COR-L47 (cell line): ENCODE measurements at regions not wholly inside any gene's neighbourhood (a gene's known extent, or its start where the extent isn't known, plus 50 kb on each side); places are given as distances from the start of the nearest gene placed in this dataset.

Experiments
- DNase-seq: peaks from one replicate; lab custom pipeline; 2025; lab: John Stamatoyannopoulos, UW

DNA sequence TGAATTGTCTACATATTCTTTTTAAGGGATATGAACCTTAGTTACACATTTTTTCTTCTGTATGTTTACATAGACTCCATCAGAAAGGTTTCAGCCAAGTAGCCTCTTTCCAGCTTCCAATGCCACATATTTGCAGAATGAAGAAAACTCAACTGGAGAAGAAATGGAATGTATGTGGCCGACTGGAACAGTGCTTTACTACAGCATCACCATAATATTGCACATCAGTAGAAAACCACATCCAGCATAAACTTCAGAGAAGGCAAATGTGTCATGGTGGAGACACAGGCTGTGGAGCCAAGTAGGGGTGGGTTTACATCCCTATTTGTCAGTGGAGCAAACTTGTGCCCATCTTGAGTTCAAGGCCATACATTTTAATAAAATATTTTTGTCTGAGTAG lies 204.8 kb upstream of the LDB2 start:
- no peak for DNase-seq

DNA sequence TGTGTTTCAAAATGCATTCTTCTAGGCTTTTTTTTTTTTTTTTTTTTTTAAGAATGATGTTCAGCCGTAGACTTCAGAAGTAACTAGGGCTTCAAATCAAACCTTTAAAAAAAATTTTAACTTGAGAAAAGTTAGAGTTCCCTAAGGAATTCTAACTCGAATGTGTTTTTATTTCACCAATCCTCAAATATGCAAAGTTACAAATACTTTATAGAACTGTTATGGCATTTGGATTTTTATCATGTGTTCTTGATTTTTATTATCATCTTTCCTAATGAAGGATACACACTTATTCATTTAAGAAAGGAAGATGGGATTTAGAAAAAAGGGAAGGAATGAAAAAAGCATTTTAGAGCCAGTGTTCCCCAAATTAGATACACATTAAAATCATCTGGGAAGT lies 200.6 kb upstream of the LDB2 start:
- DNase-seq: no peak

DNA sequence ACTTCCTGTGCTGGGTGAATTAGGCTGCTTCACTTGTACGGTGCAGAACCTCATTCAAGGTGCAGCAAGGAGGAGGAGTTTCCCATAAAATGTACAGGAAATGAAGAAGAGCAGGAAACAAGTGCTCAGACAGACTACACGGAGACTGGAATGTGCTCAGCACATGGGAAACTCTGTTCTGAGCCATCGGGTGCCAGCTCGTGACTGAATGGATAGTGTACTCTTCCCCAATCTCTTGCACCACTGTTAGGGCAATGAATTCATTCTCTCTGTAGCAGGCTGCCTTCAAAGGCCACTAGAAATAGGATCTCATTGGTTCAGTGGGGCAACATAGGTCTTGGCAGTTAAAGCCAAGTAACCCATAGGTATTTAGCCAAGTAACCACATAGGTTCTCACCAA lies 200.0 kb upstream of the LDB2 start:
- DNase-seq: no peak

DNA sequence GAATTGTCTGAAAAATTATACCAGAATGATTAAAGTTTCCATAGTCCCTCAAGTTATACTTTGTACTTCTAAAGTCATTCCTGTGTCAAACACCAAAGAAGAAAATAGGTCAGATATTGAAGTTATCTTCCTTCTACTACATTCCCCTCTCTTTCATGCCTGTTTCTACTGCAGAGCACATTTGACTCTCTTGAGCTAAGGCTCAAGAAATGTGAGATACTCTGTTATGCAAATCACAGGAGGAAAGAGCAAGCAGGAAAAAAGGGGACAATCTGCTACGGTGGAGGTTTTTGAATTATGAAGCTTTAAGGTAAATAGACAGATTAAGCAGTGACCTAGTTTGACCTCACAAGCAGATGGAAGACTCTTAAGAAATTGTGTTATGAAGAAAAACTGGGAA lies 198.9 kb upstream of the LDB2 start:
- no peak for DNase-seq

DNA sequence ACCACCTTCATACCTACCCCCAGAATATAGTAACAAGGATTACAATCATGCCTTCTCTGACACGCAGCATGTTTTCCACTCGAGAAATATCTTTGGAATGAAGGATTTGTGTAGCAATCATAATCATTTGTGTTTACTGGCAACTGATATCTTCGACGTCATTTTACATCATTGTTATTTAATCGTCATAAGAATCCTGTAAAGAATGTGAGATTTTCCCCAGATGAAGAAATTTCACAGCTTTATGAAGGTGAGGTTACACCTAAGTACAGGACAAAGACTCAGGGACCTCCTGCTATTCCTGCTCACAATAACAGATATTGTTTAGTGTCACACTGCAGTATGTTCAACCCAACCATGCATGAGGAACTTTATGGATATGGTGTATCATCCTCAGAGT lies 198.2 kb upstream of the LDB2 start:
- no peak for DNase-seq

DNA sequence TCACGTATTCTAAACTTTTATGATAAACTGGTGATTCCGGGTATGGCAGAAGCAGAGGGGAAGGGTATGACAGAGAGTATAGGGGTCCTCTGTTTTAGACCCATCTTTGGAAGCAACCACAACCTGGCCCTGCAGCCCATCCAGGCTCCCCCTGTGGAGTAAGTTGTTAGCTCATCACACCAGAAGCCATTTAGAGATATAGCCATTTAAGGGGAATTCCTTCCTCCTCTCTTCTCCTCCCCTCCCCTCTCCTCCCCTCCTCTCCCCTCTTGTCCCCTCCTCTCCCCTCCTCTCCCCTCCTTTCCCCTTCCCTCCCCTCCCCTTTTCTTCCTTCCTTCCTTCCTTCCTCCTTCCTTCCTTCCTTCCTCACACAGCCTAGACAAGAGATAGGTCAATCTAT lies 197.3 kb upstream of the LDB2 start:
- DNase-seq: no peak

DNA sequence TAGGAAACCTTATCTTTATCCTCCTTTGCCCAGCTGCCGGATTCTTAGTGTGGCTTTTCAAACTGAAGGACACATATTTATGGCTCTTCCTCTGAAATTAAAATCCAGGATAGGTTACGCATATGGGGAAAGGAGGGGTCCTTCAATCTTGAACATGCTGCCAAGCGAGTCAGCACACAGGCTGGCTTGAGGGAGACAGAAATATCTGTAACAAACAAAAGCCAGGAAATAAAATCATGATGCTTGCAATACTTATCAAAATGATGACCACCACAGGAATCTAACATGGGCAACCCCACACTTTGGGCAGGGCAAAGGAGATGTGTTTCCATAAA lies 196.4 kb upstream of the LDB2 start:
- no peak for DNase-seq

DNA sequence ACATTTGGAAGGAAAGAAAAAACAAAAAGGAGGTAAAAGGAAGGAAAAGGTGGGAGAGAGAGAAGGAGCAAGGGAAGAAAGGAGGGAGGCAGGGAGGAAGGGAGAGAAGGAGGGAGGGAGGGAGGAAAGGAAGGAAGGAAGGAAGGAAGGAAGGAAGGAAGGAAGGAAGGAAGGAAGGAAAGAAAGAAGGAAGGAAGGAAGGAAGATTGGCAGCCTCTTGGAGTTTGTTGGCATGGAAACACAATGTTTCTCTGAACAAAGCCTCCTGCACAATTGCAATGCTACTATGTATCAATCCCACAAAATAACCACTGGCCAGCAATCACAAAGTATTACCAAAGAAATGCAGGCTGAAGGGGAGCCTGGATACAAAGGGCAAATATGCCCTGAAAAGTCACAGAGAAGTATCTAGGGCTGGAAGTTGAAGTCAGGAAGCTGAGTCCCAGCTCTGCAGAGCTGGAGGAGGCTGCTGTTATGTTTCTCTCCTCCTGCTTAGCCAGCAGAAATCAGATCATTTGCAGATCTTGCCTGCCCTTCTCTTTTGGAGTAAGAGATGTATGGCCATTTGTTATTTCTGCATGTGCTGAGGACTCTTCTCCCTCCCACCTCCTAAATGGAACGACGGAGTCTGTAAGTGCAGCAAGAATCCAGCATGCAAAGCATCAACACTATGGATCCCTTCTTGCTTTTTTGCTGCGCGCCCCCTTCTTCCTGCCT lies 195.9 kb upstream of the LDB2 start:
- no peak for DNase-seq

DNA sequence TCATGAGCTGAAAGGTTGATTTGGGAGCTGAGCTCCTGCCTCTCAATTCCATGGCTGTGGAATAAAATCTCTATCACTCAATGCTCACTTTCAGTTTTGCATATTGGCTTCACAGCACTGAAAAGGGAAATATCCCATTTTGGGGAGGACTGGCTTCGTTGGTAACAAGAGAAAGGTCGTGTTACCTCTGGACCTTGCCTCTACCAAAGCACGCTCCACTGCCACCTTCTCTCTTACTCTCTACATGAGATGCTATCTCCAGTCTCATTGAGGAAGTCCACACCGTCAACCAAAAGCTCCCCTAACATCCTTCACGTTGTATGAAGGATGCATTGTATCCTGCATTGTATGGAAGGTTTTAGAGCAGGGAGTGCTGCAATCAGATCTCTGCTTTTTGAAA lies 195.0 kb upstream of the LDB2 start:
- DNase-seq: no peak

DNA sequence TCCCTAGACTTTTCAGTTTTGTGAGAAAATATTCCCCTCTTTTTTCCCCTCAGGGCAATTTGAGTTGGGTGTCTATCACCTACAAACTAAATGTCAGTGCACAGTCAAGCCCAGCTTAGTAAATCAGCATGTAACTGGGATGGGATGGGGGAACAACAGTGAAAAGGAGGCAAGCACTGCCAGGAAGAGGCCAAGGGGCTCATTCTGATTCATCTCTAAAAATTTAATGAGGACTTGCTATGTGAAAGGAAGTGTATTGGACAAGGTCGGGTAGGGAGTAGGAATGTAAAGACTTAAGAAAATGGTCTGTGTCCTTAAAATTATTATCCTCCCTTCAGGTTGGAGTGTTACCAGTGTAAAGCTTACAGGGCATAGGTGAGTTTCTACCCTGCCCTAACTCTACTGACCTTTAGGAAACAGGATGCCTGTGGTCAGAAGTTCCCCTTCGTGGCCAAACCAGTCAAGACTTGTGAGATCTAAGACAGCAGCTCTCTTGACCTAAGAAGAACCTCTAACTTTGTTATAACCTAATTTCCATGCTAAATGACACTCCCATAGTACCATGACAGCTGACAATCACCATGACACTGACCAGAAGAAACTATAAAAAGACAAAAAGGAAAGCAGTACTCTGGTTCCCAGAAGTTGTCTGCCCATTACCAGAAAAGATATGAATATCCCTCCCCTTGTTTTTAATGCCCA lies 194.4 kb upstream of the LDB2 start:
- no peak for DNase-seq

DNA sequence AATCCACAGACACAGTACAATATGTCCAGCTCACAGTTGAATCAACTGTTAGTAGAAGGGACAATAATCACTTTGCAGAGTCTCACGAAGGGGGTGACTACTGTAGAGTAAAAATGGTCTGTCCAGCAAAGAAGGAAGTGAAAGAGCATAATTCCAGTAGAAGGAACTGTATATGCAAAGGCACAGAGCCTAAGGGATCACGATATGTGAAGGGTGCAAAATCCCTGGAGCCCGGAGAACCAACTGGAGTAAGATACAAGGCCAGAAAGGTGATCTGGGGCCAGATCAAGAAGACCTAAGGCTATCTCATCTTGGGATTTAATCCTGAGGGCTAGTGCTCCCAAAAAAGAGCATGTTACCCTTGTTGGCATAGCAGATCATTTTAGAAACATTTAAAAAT lies 192.7 kb upstream of the LDB2 start:
- no peak for DNase-seq

DNA sequence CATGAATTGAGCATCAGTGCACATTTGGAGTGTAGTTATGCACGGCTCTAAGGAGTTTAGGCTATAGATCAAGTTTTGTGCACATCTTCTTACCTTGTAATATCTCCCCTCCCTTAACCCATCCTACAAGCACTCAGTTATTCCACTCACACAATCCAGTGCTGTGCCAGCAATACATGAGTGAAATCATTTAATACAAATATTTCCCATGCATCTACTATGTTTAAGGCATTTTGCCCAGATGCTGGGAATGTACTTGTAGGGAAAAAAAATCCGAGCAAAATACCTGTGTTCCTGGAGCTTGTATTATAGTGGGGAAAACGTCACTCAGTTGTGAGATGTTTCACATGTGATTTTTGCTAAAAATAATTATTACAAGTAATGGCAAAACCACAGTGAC lies 191.6 kb upstream of the LDB2 start:
- no peak for DNase-seq

DNA sequence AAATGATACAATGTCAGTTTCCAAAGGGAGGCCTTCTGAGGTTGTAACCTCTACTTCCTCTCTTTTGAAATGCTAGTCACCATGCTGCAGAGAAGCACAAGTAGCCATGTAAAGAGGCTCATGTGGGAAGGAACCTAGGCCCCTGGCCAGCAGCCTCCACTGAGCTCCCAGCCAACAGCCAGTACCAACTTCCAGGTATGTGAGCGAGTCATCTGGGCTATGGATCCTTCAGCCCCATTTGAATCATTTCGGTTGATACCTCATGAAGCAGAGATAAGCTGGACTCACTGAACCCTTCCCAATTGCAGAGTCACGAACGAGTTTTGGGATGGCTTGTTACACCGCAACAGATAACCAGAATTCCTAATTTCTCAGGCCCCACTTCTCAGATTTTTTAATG lies 187.0 kb upstream of the LDB2 start:
- DNase-seq: no peak

DNA sequence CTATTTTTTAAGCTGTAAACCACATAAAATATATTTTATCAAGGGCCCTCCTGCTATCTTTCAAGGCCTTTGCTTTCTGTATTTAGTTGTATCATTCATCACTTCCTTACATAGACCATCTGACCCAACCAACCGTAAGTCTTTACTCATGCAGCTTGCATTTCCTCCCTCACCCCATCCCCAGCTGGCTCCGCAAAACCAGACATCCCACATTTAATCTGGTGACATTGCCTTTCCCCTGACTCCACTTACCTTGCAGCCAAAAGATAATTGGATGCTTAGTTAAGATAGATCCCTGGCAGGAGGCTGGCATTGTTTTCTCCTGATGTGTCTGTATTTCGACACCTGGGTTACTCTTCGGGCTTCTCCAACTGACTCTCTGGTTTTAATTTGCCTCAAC lies 183.7 kb upstream of the LDB2 start:
- DNase-seq: no peak

DNA sequence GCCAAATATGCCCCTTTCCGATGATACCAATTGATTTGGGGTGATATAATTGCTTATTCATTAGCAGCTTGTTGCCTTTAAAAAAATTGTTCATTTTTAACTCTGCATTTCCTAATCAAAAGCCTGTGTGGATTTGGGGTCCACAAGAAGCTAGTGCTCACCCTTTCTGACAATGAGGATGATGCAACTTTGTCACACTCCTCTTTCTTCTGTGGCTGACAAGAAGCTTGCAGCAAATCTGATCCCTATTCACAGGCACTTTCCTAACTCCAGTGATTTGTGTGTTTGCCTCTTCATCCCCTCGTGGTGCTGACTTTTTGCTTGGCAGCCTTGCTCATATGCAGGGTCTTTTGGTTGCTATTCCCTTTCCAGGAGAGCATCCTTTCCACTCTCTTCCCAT lies 182.7 kb upstream of the LDB2 start:
- no peak for DNase-seq

DNA sequence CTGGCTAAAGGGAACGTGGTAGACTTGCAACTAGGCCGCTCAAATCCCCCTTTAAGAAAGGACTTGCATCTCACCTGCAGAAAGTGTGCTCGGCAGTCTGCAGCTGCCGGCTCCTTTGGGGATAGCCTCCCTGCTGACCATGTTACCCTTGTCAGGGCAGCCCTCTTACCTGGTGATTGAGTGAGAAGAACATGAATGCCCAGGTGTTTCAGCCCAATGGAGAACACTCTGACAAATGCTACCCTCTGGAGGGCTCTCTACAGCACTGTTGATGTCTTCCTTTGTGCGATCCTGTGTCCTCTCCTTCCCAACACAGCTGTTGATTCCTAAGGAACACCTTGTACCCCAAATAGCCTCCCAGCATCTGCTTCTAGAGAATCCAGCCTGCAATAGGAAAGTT lies 178.7 kb upstream of the LDB2 start:
- DNase-seq: no peak

DNA sequence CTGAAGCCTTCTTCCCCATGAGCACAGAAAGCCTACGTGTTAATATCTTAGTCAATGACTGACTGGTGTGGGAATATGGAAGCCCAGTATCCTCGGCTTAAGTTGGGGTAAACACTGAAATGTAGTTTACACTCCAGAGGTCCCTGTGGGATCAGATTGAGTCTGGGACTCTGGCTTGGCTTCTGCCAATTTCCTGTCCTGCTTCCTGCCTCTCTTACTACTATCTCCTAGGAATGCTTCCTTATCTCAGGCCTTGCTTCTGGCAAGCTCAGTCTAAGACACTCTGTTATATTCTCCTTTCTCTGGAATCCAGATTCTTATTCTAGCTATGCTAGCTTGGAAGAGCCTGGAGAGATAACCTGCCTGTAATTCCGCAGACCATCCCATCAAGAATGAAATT lies 174.0 kb upstream of the LDB2 start:
- no peak for DNase-seq

DNA sequence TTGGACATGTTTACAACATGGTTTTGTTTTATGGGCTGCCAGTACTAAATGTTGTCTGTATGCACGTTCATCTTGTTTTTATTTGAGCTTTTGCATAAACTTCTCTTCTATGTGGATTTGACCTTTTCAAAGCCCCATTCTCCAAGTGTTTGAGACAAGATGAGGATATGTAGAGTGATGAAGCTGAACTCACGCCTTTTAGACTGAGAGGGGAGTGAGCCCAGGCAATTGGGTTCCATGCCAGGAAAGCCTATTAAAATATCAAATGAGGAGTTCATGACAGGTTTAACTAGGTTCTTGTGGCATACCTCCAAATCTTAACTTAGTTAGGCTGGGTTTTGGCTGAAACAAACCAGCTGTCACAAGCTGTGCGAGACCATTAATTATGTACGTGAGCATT lies 170.4 kb upstream of the LDB2 start:
- DNase-seq: no peak

DNA sequence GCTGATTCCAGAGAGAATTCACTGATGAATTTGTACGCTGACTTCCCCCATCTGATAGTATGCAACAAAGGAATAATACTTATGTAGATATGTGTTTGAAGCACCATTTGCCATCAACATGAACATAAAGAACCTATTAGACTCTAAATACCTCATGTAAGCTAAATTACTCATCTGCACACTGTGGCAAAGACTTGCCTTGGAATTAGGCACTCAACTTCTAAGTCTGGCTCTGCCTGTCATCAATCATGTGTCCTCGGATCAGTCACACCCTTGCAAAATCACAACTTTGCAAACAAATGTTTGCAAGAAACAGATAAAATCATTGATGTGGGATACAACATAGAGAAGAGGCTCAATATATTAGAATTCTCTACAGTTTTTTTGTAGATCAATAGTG lies 169.9 kb upstream of the LDB2 start:
- no peak for DNase-seq

DNA sequence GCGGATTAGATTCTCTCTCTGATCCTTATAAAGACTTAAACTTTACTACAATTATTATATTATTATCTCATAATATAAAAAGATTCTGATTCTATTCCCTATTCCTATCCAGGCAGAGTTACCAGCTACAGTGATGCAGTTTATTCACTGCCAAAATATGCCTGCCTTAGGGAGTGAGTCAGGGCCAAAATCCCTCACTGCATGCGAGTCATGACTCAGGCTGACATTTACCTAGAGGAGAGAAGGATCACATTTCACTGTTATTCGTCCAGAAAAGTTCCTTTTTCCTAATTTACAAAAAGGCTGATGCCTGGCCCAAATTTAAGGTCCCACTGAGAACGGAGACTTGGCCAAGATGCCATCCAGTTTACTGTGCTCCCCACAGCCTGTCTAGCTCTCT lies 168.5 kb upstream of the LDB2 start:
- DNase-seq: no peak

DNA sequence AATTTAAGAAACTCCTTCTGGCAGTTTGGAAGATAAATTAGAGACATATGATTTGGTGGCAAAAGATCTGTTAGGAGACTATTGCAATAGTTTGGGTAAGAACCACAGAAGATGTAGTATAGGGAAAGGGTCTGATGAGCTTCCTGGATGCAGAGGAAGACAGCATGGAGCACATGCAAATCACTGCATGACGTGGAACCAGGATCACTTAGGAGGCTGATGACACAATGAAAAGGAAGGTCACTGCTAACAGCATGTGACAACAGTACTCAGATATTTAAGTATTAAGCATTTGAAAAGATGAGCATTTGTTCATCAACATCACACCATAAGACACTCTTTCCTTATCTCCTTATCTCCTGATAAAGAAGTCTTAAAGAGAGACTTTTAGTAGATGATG lies 167.8 kb upstream of the LDB2 start:
- DNase-seq: no peak

DNA sequence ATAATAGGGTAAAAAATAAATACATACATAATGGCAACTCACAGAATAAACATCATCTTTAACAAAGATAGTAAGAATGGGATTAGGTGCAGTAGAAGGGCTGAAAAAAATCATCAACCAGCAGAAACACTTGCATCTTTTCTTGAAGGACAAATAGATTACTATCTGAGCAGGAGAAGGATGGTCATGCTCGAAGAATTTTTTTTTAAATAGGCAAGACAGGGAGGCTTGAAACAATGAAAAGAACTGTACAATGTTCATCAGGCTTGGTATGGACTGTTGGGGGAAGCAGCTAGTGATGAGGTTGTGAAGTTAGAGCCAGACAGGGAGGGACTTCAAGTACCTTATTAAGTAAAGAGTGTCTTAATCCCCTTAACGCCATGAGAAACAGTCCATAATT lies 167.4 kb upstream of the LDB2 start:
- DNase-seq: no peak

DNA sequence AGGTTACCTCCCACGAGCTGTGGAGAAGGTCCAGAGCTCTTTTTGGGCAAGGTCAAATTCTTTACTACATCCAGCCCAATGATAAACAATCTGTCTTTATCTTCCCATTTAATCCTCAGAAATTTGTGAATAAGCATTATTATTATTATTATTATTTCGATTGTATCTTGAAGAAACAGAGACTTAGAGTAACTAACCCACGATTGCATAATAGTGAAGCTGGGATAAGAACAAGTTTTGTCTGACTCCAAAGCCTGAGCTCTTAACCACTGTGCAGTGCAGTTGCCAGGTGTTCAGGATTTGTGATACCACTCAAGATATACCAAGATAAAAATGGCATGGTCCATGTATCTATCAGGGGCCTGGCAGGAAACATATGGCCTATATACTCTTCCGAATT lies 166.5 kb upstream of the LDB2 start:
- DNase-seq: no peak

DNA sequence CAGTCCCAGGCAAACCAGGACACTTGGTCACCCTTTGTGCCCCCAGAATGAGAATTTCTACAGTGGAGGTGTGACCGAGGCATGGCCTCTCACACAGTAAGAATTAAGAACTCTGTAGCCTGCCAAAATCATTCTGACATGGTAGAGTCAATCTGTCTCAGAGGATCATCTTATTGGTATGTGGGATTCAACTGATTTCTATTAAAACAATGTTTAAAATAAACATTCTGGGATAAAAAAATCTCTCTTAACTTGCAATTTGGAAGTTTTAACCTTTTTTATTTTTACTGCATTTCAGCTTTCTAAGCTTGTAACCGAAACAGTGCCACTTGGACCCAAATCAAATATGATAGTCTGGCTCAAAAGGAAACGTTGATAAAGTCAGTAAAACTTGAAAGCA lies 165.4 kb upstream of the LDB2 start:
- no peak for DNase-seq
